GM12873 (cell line): ENCODE measurements at regions not wholly inside any gene's neighbourhood (a gene's known extent, or its start where the extent isn't known, plus 50 kb on each side); places are given as distances from the start of the nearest gene placed in this dataset.

Source experiments
- TF ChIP-seq, protein P1 (sequence below): IDR thresholded peaks from 2 replicates; pipeline ENCODE4 v1.5.1; 2012; ENCODE audit warnings: low read depth, mild to moderate bottlenecking, moderate library complexity, low read length, control low read depth; ENCODE audit not compliant: insufficient read depth; ENCODE audit errors: missing control alignments

DNA sequence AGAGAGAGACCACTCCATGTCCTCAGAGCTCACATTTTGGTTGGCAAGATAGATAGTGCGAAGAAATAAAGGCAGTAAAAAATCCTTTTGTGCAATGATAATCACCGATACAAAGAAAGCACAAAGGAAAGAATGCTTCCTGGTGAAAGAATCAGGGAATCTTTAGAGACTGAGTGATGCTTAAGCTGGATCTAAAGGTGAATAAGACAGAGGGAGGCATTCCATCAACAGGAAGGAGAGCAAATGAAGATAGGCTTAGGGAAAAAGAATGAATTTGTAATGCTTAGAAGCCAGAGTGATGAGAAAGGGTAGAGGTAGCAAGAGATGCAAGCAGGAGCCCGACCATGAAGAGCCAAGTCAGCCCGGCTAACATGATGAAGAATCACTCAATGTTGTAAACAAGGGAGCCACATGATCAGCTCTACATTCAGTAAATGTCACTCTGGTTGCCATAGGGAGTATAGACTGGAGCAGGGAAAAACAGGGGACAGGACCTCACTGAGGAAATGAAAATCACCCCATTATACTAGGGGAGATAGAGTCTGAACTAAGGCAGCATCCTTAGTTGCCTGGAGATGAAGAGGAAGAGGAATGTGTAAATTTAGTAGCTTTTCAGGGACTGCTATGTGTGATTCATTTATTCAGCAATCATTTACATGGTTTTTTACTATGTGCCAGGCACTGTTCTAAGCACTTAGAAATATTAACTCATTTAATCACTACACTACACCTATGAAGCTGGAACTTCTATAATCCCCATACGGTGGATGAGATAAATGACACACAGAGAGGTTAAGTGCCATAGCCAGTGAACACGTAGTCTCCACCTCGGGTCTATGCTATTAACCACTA, 402.6 kb upstream of the NFIA start:
- TF ChIP-seq, protein P1, sequence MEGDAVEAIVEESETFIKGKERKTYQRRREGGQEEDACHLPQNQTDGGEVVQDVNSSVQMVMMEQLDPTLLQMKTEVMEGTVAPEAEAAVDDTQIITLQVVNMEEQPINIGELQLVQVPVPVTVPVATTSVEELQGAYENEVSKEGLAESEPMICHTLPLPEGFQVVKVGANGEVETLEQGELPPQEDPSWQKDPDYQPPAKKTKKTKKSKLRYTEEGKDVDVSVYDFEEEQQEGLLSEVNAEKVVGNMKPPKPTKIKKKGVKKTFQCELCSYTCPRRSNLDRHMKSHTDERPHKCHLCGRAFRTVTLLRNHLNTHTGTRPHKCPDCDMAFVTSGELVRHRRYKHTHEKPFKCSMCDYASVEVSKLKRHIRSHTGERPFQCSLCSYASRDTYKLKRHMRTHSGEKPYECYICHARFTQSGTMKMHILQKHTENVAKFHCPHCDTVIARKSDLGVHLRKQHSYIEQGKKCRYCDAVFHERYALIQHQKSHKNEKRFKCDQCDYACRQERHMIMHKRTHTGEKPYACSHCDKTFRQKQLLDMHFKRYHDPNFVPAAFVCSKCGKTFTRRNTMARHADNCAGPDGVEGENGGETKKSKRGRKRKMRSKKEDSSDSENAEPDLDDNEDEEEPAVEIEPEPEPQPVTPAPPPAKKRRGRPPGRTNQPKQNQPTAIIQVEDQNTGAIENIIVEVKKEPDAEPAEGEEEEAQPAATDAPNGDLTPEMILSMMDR, result no peak

DNA sequence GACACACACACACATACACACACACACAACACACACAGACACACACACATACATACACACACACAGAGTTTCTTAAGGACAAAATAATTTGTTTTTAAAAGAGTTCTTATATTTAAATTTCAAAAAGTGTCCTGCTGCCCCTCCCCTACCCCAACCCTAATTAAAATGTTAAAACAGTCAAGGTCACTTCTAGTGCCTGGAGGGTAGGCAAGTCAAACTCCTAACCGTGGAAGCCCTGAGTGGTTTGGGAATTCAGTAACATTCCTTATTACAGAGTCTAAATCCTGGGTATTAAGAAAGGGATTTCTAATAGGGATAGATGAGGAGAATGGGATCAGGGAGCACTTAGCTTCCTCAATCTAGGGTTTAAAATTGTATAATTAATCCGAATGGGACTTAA, 403.6 kb upstream of the NFIA start:
- TF ChIP-seq, protein P1, result no peak

DNA sequence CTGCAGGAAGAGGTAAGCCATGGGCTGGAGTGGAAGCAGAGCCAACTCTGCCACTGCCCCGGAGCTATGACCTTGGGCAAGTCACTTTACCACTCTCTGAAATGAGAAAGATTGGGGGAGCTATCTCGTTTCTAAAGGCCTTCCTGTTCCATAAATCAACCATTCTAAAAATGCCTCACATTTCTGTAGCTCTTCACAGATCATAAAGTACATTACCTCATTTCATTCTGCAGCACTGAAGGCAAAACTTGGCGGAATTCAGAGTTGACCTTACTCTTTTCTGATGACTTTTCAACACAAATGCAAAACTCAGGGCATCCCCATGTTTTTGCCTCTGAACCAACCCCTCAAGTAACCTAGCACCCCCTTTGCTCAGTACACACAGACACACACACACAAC, 404.0 kb upstream of the NFIA start:
- TF ChIP-seq, protein P1, result no peak

DNA sequence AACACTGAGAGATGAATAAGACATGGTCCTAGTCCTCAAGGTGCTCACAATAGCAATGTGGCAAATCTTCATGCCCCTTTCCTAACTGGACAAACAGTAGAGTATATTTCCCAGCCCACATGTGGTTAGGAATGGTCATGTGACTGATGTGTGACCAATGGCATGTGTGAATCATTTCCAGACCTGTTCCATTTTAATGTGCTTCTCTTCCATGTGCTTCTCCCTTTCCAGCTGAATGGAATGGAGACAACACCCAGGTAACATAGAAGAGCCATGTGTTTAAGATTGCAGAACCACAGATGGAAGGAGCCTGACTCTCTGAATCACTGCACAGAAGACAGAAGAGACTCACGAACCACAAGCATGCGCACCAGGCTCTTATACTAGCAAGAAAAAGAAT, 409.9 kb upstream of the NFIA start:
- TF ChIP-seq, protein P1, result no peak

DNA sequence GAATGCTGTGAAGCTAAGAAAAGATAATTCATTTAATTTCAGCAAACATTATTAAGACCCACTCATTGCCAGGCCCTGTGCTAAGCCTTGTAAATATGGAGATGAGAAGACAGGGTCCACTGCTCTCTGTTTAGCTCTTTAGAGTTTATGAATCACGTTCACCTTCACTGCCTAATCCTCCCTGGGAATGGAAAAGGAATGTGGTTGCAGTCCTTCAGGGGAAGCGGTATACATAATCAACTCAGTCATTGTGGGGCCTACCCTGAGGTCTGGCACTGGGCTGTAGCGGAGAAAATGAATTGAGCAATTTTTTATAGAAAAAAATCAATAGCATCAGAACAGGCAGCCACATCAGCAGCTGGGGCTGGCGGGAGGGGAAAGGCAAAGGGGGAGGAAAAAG, 412.1 kb upstream of the NFIA start:
- TF ChIP-seq, protein P1, result no peak

DNA sequence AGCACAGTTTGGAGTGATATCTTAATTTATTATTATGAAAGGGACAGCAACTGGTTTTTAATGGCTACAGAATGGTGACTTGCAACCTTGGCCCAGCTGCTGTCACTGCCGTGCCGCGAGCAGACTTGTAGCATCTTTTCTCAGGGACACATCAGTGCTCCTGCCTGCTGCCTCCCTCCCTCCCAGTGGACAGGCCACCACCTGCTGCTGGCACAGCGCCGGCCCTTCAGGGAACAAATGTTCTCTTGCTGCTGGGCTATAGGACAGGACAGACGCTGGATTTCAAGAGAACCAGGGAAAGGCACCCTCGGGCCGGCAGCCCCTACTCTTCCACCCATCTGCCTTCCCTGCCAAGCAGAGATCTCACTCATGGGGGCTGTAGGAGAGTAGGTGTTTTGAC, 413.8 kb upstream of the NFIA start:
- TF ChIP-seq, protein P1, result no peak

DNA sequence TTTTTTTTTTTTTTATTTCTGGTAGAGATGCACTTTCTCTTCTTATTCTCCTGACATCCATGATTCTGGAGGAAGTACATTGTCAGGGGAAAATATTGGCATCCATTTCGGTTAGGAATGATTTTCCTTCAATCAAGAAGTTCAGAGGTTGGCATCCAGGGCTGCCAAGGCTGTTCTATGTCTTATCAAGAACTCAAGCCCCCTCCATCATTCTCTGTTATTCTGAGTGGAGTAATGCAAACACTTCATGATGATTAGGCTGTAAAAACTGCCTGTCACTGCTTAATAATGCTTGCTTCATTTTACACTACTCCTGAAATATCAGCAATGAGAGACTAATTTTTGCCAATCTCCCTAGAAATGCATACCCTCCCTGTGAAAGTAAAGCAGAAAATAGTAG, 417.1 kb upstream of the NFIA start:
- TF ChIP-seq, protein P1, result no peak
